ENCODE measurements at regions not wholly inside any gene's neighbourhood (a gene's known extent, or its start where the extent isn't known, plus 50 kb on each side); places are given as distances from the start of the nearest gene placed in this dataset.
"Not testable (repeated sequence)": the region's sequence is repeated elsewhere in the genome, so short reads cannot be mapped to it uniquely, and the experiment has no call there.

GRCh38 chr1:70554341-70554740, 143.3 kb downstream of the CTH start:
- no peak for DNase-seq (ENCODE audit: low read depth)

- DNase-seq (ENCODE audit: low read depth) = no peak
Observed at GRCh38 chr1:70556541-70556940, 145.5 kb downstream of the CTH start.

GRCh38 chr1:70567167-70567566, 156.1 kb downstream of the CTH start:
- no peak for DNase-seq (ENCODE audit: low read depth)

- DNase-seq (ENCODE audit: low read depth) = no peak
Observed at GRCh38 chr1:70571191-70571590, 160.1 kb downstream of the CTH start.

- no peak for DNase-seq (ENCODE audit: low read depth)
Observed at GRCh38 chr1:70573317-70573843, 162.3 kb downstream of the CTH start.

GRCh38 chr1:70581661-70582060, 170.6 kb downstream of the CTH start:
- DNase-seq (ENCODE audit: low read depth) = no peak

GRCh38 chr1:70583522-70583921, 172.5 kb downstream of the CTH start:
- no peak for DNase-seq (ENCODE audit: low read depth)

GRCh38 chr1:70586046-70586445, 175.0 kb downstream of the CTH start:
- no peak for DNase-seq (ENCODE audit: low read depth)

- DNase-seq (ENCODE audit: low read depth) = no peak
Observed at GRCh38 chr1:70587872-70588366, 176.9 kb downstream of the CTH start.

- not testable (repeated sequence) for DNase-seq (ENCODE audit: low read depth)
Observed at GRCh38 chr1:70593551-70593950, 182.5 kb downstream of the CTH start.

GRCh38 chr1:70608815-70609214, 197.7 kb downstream of the CTH start:
- no peak for DNase-seq (ENCODE audit: low read depth)

GRCh38 chr1:70610164-70610563, 199.1 kb downstream of the CTH start:
- DNase-seq (ENCODE audit: low read depth) = not testable (repeated sequence)

- DNase-seq (ENCODE audit: low read depth) = no peak
Observed at GRCh38 chr1:70616946-70617345, 205.9 kb downstream of the CTH start.

GRCh38 chr1:70617728-70618127, 206.7 kb downstream of the CTH start:
- no peak for DNase-seq (ENCODE audit: low read depth)

GRCh38 chr1:70627910-70628309, 216.8 kb downstream of the CTH start:
- no peak for DNase-seq (ENCODE audit: low read depth)

GRCh38 chr1:70628973-70629372, 217.9 kb downstream of the CTH start:
- no peak for DNase-seq (ENCODE audit: low read depth)

- no peak for DNase-seq (ENCODE audit: low read depth)
Observed at GRCh38 chr1:70633004-70633403, 221.9 kb downstream of the CTH start.

- no peak for DNase-seq (ENCODE audit: low read depth)
Observed at GRCh38 chr1:70635868-70636267, 224.8 kb downstream of the CTH start.

- DNase-seq (ENCODE audit: low read depth) = no peak
Observed at GRCh38 chr1:70641868-70642267, 230.8 kb downstream of the CTH start.

GRCh38 chr1:70656361-70656760, 245.3 kb downstream of the CTH start:
- DNase-seq (ENCODE audit: low read depth) = no peak

GRCh38 chr1:70659891-70660290, 248.8 kb downstream of the CTH start:
- DNase-seq (ENCODE audit: low read depth) = no peak

GRCh38 chr1:70666381-70667140, 255.5 kb downstream of the CTH start:
- no peak for DNase-seq (ENCODE audit: low read depth)

- no peak for DNase-seq (ENCODE audit: low read depth)
Observed at GRCh38 chr1:70667494-70668170, 256.6 kb downstream of the CTH start.

All from activated T-cell treated with anti-CD3 and anti-CD28 coated beads for 48 hours (primary cell).